ENCODE measurements at regions not wholly inside any gene's neighbourhood (a gene's known extent, or its start where the extent isn't known, plus 50 kb on each side); places are given as distances from the start of the nearest gene placed in this dataset.

DNA sequence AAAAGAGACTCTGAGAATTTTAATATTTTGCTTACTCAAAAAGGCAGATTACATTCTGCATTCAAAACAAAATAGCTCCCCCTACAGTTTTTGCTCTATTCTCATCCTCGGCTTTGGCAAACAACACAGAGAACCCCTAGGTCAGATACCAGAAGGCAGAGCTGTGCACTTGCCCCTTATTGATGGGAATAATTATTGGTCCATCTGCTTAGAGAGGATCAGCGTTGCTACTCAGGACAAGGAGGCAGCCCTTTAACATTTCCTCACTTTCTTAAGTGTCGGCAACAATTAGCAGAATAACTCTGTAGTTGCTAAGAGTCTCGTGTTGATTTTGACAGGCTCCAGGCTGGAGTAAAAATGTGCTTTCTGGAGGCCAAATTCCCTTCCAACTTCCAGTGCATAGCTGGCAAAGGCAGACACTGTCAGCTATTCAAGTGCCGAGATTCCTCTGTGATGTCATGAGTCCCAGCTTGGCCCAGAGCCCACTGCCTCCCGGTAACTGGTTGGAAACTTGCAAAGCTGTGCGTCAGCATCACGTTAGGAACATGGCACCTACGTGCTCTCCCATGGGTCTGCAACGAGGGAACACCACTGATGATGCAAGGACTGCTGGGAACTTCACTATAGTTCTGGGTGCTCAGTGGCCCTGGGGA lies 482.7 kb upstream of the ADAMTS9 start:
- Histone ChIP-seq H3K4me3 (ENCODE audit: low read length) (peak overlapping the region; percentile 19), H3K27me3 (replicated peaks; ENCODE audit: control insufficient read depth, insufficient read depth, low read length) (peaks cover 3% of the 10 kb centered on the region), H3K4me1 (ENCODE audit: control insufficient read depth, insufficient read depth, low read length) (peaks cover 13% of the 10 kb centered on the region), H3K9me3 (ENCODE audit: control insufficient read depth, low read length) (no peaks in the 10 kb centered on the region), H3K9ac (ENCODE audit: low read length) (no peak overlapping the region), H3K36me3 (ENCODE audit: control insufficient read depth, insufficient read depth, low read length, severe bottlenecking) (no peaks in the 10 kb centered on the region)
- DNase-seq (ENCODE audit: low read depth), result peak; percentile 66

DNA sequence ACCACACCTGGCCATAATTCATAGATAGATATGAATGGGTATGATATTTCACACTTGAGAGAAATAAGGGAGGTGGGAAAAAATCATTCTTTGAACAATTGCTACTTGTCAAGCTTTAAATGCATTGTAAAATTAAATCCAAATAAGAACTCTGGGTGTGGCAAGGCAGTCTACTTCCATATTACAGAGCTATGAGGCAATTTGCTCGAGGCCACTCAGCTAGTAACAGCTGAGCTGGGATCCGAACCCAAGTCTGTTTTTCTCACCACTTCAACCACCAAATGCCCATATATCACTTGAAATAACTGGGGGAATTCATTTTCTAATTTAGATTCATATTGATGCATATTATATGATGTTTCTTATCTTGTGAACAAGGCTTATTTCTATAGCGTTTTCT lies 482.2 kb upstream of the ADAMTS9 start:
- Histone ChIP-seq H3K4me1 (ENCODE audit: control insufficient read depth, insufficient read depth, low read length) (peaks cover 13% of the 10 kb centered on the region), H3K9ac (ENCODE audit: low read length) (peak overlapping the region; percentile 37), H3K36me3 (ENCODE audit: control insufficient read depth, insufficient read depth, low read length, severe bottlenecking) (no peaks in the 10 kb centered on the region), H3K4me3 (ENCODE audit: low read length) (no peak overlapping the region), H3K27me3 (replicated peaks; ENCODE audit: control insufficient read depth, insufficient read depth, low read length) (peaks cover 3% of the 10 kb centered on the region), H3K9me3 (ENCODE audit: control insufficient read depth, low read length) (no peaks in the 10 kb centered on the region)
- DNase-seq (ENCODE audit: low read depth), result peak; percentile 17

DNA sequence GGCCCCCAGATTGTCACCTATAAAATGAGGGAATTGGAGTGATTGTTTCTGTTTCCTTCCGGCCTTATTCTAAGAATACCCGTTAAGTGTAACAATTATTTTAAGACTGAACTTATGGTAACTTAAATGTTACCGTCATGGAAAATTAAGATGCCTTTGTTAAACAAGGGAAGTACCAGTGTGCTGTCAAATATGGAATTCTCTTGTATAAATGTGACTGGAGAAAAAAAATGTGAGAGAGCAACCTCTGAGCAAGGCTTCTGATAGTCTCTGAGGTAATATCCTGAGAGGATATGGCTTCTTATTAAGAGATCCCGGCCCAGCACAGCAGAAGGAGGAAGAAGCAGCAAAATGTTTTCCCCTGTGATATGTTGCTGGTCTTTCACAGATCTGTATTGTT lies 480.7 kb upstream of the ADAMTS9 start:
- Histone ChIP-seq H3K9ac (ENCODE audit: low read length) (no peak overlapping the region), H3K4me1 (ENCODE audit: control insufficient read depth, insufficient read depth, low read length) (peaks cover 13% of the 10 kb centered on the region), H3K27me3 (replicated peaks; ENCODE audit: control insufficient read depth, insufficient read depth, low read length) (peaks cover 3% of the 10 kb centered on the region), H3K36me3 (ENCODE audit: control insufficient read depth, insufficient read depth, low read length, severe bottlenecking) (no peaks in the 10 kb centered on the region), H3K9me3 (ENCODE audit: control insufficient read depth, low read length) (no peaks in the 10 kb centered on the region), H3K4me3 (ENCODE audit: low read length) (no peak overlapping the region)
- DNase-seq (ENCODE audit: low read depth), result no peak

DNA sequence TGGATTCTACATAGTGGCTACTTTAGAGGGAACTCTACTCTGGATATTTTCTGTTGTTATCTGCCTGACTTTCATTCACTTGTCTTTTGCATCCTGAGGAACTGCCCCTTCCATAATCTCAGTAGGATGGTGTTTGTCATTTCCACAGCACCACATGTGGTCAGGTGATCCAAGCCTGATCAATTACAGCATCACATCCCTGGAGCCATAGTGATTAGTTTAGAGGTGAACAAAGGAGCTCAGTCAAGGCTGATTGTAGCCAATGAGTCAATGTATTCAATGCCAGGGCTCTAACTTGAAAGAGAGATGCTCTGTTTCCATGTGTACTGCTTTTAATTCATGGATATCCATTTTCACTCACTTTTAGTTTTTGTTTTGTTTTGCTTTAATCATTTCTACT lies 478.7 kb upstream of the ADAMTS9 start:
- DNase-seq (ENCODE audit: low read depth), result no peak
- Histone ChIP-seq H3K27me3 (replicated peaks; ENCODE audit: control insufficient read depth, insufficient read depth, low read length) (peaks cover 3% of the 10 kb centered on the region), H3K4me3 (ENCODE audit: low read length) (no peak overlapping the region), H3K4me1 (ENCODE audit: control insufficient read depth, insufficient read depth, low read length) (peaks cover 13% of the 10 kb centered on the region), H3K9me3 (ENCODE audit: control insufficient read depth, low read length) (no peaks in the 10 kb centered on the region), H3K36me3 (ENCODE audit: control insufficient read depth, insufficient read depth, low read length, severe bottlenecking) (no peaks in the 10 kb centered on the region), H3K9ac (ENCODE audit: low read length) (no peak overlapping the region)

DNA sequence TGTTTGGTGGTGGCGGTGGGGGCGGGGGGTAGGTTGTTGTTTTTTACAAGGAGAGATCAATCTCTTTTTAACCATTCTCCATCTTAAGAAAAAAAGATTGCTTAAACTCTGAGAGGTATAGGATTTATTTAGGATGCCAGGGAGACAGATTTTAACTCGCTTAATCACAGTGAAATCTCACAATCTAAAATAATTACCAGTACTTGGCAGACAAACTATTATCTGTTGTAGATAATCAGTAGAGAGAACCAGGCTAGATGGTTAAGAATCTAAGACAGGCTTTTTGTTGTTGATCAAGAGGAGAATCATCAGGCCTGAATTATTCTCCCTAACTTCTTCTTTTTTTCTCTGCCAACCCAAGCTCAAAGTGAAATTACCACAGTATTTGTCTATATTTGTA lies 470.2 kb upstream of the ADAMTS9 start:
- Histone ChIP-seq H3K27me3 (replicated peaks; ENCODE audit: control insufficient read depth, insufficient read depth, low read length) (no peaks in the 10 kb centered on the region), H3K4me1 (ENCODE audit: control insufficient read depth, insufficient read depth, low read length) (no peaks in the 10 kb centered on the region), H3K4me3 (ENCODE audit: low read length) (no peak overlapping the region), H3K9ac (ENCODE audit: low read length) (no peak overlapping the region), H3K36me3 (ENCODE audit: control insufficient read depth, insufficient read depth, low read length, severe bottlenecking) (no peaks in the 10 kb centered on the region), H3K9me3 (ENCODE audit: control insufficient read depth, low read length) (no peaks in the 10 kb centered on the region)
- DNase-seq (ENCODE audit: low read depth), result no peak

DNA sequence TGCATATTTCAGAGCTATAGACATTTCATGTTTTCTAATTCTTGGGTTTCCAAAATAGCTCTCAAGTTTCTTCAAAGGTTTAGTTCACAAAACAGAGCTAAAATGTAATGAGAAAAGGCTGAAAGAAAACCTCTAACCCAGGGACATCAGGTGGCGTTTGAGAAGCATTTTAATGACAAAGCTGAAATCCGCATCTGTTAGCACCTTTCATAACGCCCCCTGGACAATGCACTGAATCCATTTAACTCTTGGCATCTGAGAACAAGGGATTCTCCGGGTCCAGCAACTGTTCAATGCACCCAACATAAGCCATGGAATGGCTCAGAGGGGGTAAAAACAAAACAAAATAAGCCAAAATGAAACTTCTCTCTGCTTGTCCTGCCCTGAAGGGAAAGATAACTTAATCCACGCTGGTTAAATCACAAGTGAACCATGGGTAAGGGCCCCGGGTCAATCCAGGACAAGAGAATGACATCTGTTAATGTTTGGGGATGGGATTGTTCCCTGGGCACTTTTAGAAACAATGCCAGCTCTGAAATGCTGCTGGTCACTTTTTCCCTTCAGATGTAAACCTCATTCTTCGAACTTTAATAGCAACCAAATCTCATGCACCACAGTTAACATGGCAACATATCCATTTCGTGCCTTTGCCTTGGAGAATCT lies 466.2 kb upstream of the ADAMTS9 start:
- Histone ChIP-seq H3K36me3 (ENCODE audit: control insufficient read depth, insufficient read depth, low read length, severe bottlenecking) (no peaks in the 10 kb centered on the region), H3K4me3 (ENCODE audit: low read length) (no peak overlapping the region), H3K9me3 (ENCODE audit: control insufficient read depth, low read length) (no peaks in the 10 kb centered on the region), H3K27me3 (replicated peaks; ENCODE audit: control insufficient read depth, insufficient read depth, low read length) (no peaks in the 10 kb centered on the region), H3K9ac (ENCODE audit: low read length) (no peak overlapping the region), H3K4me1 (ENCODE audit: control insufficient read depth, insufficient read depth, low read length) (no peaks in the 10 kb centered on the region)
- DNase-seq (ENCODE audit: low read depth), result peak; percentile 19

DNA sequence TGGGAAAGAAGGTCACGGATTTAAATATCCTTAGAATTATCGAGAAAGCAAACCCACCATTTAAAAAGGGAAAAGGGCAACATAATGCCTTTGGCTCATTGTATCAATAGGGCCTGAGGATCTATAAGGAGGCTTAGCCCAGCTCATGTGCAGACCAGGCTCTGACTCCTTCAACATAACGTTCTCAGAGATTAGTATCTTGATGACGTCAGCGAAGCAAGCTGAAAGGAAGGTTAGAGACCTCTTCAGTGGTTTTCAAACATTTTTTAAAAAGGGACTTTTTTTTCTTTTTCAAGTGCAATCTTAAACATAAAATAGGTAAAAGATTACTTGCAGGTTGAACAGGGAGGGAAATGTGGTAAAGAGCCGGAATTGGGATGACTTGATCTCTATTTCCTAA lies 463.9 kb upstream of the ADAMTS9 start:
- Histone ChIP-seq H3K4me3 (ENCODE audit: low read length) (no peak overlapping the region), H3K4me1 (ENCODE audit: control insufficient read depth, insufficient read depth, low read length) (no peaks in the 10 kb centered on the region), H3K9ac (ENCODE audit: low read length) (no peak overlapping the region), H3K9me3 (ENCODE audit: control insufficient read depth, low read length) (no peaks in the 10 kb centered on the region), H3K27me3 (replicated peaks; ENCODE audit: control insufficient read depth, insufficient read depth, low read length) (no peaks in the 10 kb centered on the region), H3K36me3 (ENCODE audit: control insufficient read depth, insufficient read depth, low read length, severe bottlenecking) (no peaks in the 10 kb centered on the region)
- no peak for DNase-seq (ENCODE audit: low read depth)

DNA sequence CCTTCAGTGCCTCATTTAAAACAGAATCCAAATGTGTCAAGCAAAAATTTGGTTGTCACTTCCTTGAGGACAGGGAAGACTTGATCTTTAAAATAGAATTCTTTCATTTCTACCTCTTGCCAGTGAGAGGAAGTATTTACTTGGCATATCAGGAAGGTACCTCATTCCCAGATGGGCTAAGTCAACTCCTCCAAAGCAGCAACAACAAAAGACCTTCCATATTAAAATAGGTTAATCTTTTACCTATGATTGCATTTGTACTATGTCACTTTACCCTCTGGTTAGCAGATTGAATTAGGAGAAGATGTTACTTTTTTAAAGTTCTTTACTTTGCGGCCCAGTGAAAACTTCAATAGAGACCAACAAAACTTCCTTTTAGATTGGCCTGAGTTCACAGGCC lies 462.1 kb upstream of the ADAMTS9 start:
- no peak overlapping the region for H3K9ac ChIP-seq (ENCODE audit: low read length)
- H3K9me3 ChIP-seq (ENCODE audit: control insufficient read depth, low read length), result no peaks in the 10 kb centered on the region
- H3K27me3 ChIP-seq (replicated peaks; ENCODE audit: control insufficient read depth, insufficient read depth, low read length), result no peaks in the 10 kb centered on the region
- H3K36me3 ChIP-seq (ENCODE audit: control insufficient read depth, insufficient read depth, low read length, severe bottlenecking), result no peaks in the 10 kb centered on the region
- H3K4me1 ChIP-seq (ENCODE audit: control insufficient read depth, insufficient read depth, low read length), result no peaks in the 10 kb centered on the region
- no peak for DNase-seq (ENCODE audit: low read depth)
- H3K4me3 ChIP-seq (ENCODE audit: low read length), result no peak overlapping the region

DNA sequence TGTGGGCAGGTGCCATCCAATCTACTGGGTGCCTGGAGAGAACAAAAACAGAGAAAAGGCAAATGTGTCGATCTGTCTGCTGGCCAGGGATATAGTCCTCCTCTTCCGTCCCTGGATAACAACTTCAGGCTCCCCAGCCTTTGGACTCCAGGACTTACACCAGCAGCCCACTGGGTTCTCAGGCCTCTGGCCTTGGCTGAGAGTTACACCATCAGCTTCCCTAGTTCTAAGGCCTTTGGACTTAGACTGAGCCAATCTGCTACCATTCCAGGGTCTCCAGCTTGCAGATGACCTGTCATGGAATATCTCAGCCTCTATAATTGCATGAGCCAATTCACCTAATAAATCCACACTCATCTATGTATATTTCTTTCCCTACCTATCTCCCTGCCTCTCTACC lies 460.9 kb upstream of the ADAMTS9 start:
- no peaks in the 10 kb centered on the region for H3K36me3 ChIP-seq (ENCODE audit: control insufficient read depth, insufficient read depth, low read length, severe bottlenecking)
- no peaks in the 10 kb centered on the region for H3K27me3 ChIP-seq (replicated peaks; ENCODE audit: control insufficient read depth, insufficient read depth, low read length)
- DNase-seq (ENCODE audit: low read depth), result no peak
- H3K4me1 ChIP-seq (ENCODE audit: control insufficient read depth, insufficient read depth, low read length), result no peaks in the 10 kb centered on the region
- H3K9ac ChIP-seq (ENCODE audit: low read length), result no peak overlapping the region
- H3K4me3 ChIP-seq (ENCODE audit: low read length), result no peak overlapping the region
- H3K9me3 ChIP-seq (ENCODE audit: control insufficient read depth, low read length), result no peaks in the 10 kb centered on the region

DNA sequence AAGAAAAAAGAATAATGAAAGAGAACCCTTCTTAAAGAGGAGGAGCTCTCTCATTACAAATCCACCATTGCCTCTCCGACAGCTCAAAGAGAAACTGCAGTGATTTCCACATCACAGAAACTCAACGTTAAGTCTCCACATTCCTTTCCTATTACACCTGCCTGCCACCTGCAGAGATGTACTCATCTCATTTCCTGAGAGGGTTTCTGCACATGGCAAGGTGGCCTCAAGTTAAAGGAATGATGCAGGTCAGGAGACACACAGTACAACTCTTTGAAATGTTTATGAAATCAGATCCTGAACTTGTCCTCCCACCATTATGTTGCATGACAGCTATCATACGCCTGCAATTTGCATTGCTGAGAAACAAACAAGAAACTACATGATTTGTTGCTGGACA lies 458.4 kb upstream of the ADAMTS9 start:
- DNase-seq (ENCODE audit: low read depth), result no peak
- H3K9me3 ChIP-seq (ENCODE audit: control insufficient read depth, low read length), result no peaks in the 10 kb centered on the region
- H3K9ac ChIP-seq (ENCODE audit: low read length), result no peak overlapping the region
- no peak overlapping the region for H3K4me3 ChIP-seq (ENCODE audit: low read length)
- no peaks in the 10 kb centered on the region for H3K4me1 ChIP-seq (ENCODE audit: control insufficient read depth, insufficient read depth, low read length)
- H3K27me3 ChIP-seq (replicated peaks; ENCODE audit: control insufficient read depth, insufficient read depth, low read length), result no peaks in the 10 kb centered on the region
- no peaks in the 10 kb centered on the region for H3K36me3 ChIP-seq (ENCODE audit: control insufficient read depth, insufficient read depth, low read length, severe bottlenecking)

DNA sequence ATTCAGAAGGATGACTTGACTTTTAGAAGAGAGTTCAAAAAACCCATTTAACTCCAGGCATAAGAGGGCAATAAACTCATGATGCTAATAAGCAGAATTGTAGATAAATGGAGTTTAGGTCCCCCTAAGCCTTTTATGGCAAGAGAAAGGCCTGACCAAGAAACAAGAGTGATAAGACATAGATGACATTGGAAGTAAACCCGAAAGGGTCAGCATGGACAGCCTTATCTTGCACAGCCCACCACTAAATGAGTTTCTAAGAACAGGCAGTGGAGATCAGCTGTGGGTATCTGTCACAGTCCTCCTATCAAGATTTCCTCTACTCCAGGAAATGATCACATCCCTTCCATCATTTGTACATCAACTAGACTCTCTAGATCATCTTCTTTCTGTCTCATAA lies 457.9 kb upstream of the ADAMTS9 start:
- no peak for DNase-seq (ENCODE audit: low read depth)
- H3K4me1 ChIP-seq (ENCODE audit: control insufficient read depth, insufficient read depth, low read length), result no peaks in the 10 kb centered on the region
- no peak overlapping the region for H3K9ac ChIP-seq (ENCODE audit: low read length)
- no peaks in the 10 kb centered on the region for H3K9me3 ChIP-seq (ENCODE audit: control insufficient read depth, low read length)
- H3K4me3 ChIP-seq (ENCODE audit: low read length), result no peak overlapping the region
- no peaks in the 10 kb centered on the region for H3K27me3 ChIP-seq (replicated peaks; ENCODE audit: control insufficient read depth, insufficient read depth, low read length)
- no peaks in the 10 kb centered on the region for H3K36me3 ChIP-seq (ENCODE audit: control insufficient read depth, insufficient read depth, low read length, severe bottlenecking)
